HAP-1 (cell line): ENCODE measurements at regions not wholly inside any gene's neighbourhood (a gene's known extent, or its start where the extent isn't known, plus 50 kb on each side); places are given as distances from the start of the nearest gene placed in this dataset.

Experiments used
- DNase-seq, 2 experiments: peaks; one replicate each; pipeline ENCODE4 v3.0.0-alpha.2; 2016 to 2020; ENCODE audit warnings: low spot score in 2 of 2
- H3K27me3 ChIP-seq: fragments of 250-450 bp; sonication (Bioruptor Pico); 2 replicates; pipeline ENCODE4 v1.5.1; 2020; ENCODE audit warnings: low read depth, mild to moderate bottlenecking, moderate library complexity
- H3K36me3 ChIP-seq: fragments of 250-450 bp; sonication (Bioruptor Pico); replicated peaks from 2 replicates; pipeline ENCODE4 v1.5.1; 2020; ENCODE audit warnings: mild to moderate bottlenecking
- H3K4me1 ChIP-seq: fragments of 250-450 bp; sonication (Bioruptor Pico); 2 replicates; pipeline ENCODE4 v1.5.1; 2020; ENCODE audit warnings: mild to moderate bottlenecking
- H3K4me3 ChIP-seq: fragments of 250-450 bp; sonication (Bioruptor Pico); 2 replicates; pipeline ENCODE4 v1.5.1; 2020; ENCODE audit warnings: mild to moderate bottlenecking, moderate library complexity
- H3K9me3 ChIP-seq: fragments of 250-450 bp; sonication (Bioruptor Pico); 2 replicates; pipeline ENCODE4 v1.5.1; 2020; ENCODE audit warnings: mild to moderate bottlenecking, moderate library complexity
- in situ Hi-C: fragments of 300-500 bp; cut with MboI; formaldehyde crosslinking; loops from 3 replicates; pipeline ENCODE4 v1.14.3; 2020; ENCODE audit warnings: low sequenced_read_pairs, inconsistent platforms, mixed read lengths

GRCh38 chr5:93145767-93146166, 435.3 kb downstream of the NR2F1-AS1 start:
- no peak for DNase-seq
- Histone ChIP-seq H3K4me3 (no peak overlapping the region), H3K36me3 (no peaks in the 10 kb centered on the region), H3K4me1 (no peaks in the 10 kb centered on the region), H3K27me3 (no peaks in the 10 kb centered on the region), H3K9me3 (no peaks in the 10 kb centered on the region)
- in situ Hi-C loops: no loop called here

GRCh38 chr5:93145019-93145418, 436.0 kb downstream of the NR2F1-AS1 start:
- Histone ChIP-seq H3K27me3 (no peaks in the 10 kb centered on the region), H3K4me1 (no peaks in the 10 kb centered on the region), H3K4me3 (no peak overlapping the region), H3K36me3 (no peaks in the 10 kb centered on the region), H3K9me3 (no peaks in the 10 kb centered on the region)
- DNase-seq: no peak
- in situ Hi-C loops: no loop called here

- Histone ChIP-seq H3K4me3 (no peak overlapping the region), H3K36me3 (no peaks in the 10 kb centered on the region), H3K4me1 (no peaks in the 10 kb centered on the region), H3K27me3 (no peaks in the 10 kb centered on the region), H3K9me3 (0 out of 2 replicates have a peak, but pooled peaks cover 2% of the 10 kb centered on the region)
- in situ Hi-C loops: no loop called here
- no peak for DNase-seq
These were observed 439.1 kb downstream of the NR2F1-AS1 start for GRCh38 chr5:93141969-93142368.

- no peak for DNase-seq
- H3K36me3 ChIP-seq: no peaks in the 10 kb centered on the region
- H3K9me3 ChIP-seq: no peaks in the 10 kb centered on the region
- H3K4me3 ChIP-seq: no peak overlapping the region
- in situ Hi-C loops: no loop called here
- H3K27me3 ChIP-seq: no peaks in the 10 kb centered on the region
- H3K4me1 ChIP-seq: no peaks in the 10 kb centered on the region
These were observed 450.2 kb downstream of the NR2F1-AS1 start for GRCh38 chr5:93130624-93131490.

GRCh38 chr5:93126634-93127033, 454.4 kb downstream of the NR2F1-AS1 start:
- in situ Hi-C loops: no loop called here
- no peaks in the 10 kb centered on the region for H3K27me3 ChIP-seq

GRCh38 chr5:93123127-93123526, 457.9 kb downstream of the NR2F1-AS1 start:
- in situ Hi-C loops: no loop called here
- Histone ChIP-seq H3K9me3 (no peaks in the 10 kb centered on the region), H3K36me3 (no peaks in the 10 kb centered on the region), H3K27me3 (no peaks in the 10 kb centered on the region), H3K4me3 (no peak overlapping the region), H3K4me1 (no peaks in the 10 kb centered on the region)
- DNase-seq: no peak

More at GRCh38 chr5:93126634-93127033, 454.4 kb downstream of the NR2F1-AS1 start:
- Histone ChIP-seq H3K9me3 (no peaks in the 10 kb centered on the region), H3K4me1 (no peaks in the 10 kb centered on the region), H3K36me3 (no peaks in the 10 kb centered on the region), H3K4me3 (no peak overlapping the region)
- no peak for DNase-seq

- Histone ChIP-seq H3K36me3 (no peaks in the 10 kb centered on the region), H3K4me1 (no peaks in the 10 kb centered on the region), H3K4me3 (no peak overlapping the region), H3K27me3 (no peaks in the 10 kb centered on the region; the same call in 1 of the 2 replicates), H3K9me3 (no peaks in the 10 kb centered on the region)
- DNase-seq: no peak
- in situ Hi-C loops: no loop called here
These were observed 458.6 kb downstream of the NR2F1-AS1 start for GRCh38 chr5:93122446-93122845.

- DNase-seq: no peak
- no peaks in the 10 kb centered on the region; the same call in 1 of the 2 replicates for H3K27me3 ChIP-seq
- H3K36me3 ChIP-seq: no peaks in the 10 kb centered on the region
- H3K4me1 ChIP-seq: no peaks in the 10 kb centered on the region
- H3K4me3 ChIP-seq: no peak overlapping the region
- H3K9me3 ChIP-seq: no peaks in the 10 kb centered on the region
- in situ Hi-C loops: no loop called here
These were observed 460.2 kb downstream of the NR2F1-AS1 start for GRCh38 chr5:93120771-93121170.

GRCh38 chr5:93120051-93120450, 461.0 kb downstream of the NR2F1-AS1 start:
- no peaks in the 10 kb centered on the region for H3K4me1 ChIP-seq
- DNase-seq: no peak
- H3K9me3 ChIP-seq: no peaks in the 10 kb centered on the region
- H3K36me3 ChIP-seq: no peaks in the 10 kb centered on the region
- in situ Hi-C loops: no loop called here
- H3K4me3 ChIP-seq: no peak overlapping the region
- H3K27me3 ChIP-seq: no peaks in the 10 kb centered on the region; the same call in 1 of the 2 replicates

- no peaks in the 10 kb centered on the region for H3K4me1 ChIP-seq
- in situ Hi-C loops: no loop called here
- no peak for DNase-seq
- no peaks in the 10 kb centered on the region for H3K36me3 ChIP-seq
- no peaks in the 10 kb centered on the region for H3K9me3 ChIP-seq
- H3K4me3 ChIP-seq: no peak overlapping the region
- H3K27me3 ChIP-seq: no peaks in the 10 kb centered on the region; the same call in 1 of the 2 replicates
These were observed 463.1 kb downstream of the NR2F1-AS1 start for GRCh38 chr5:93117751-93118531.

- Histone ChIP-seq H3K4me1 (no peaks in the 10 kb centered on the region), H3K4me3 (no peak overlapping the region), H3K9me3 (no peaks in the 10 kb centered on the region), H3K36me3 (no peaks in the 10 kb centered on the region), H3K27me3 (no peaks in the 10 kb centered on the region)
- in situ Hi-C loops: no loop called here
- no peak for DNase-seq
These were observed 473.1 kb downstream of the NR2F1-AS1 start for GRCh38 chr5:93107805-93108520.

- Histone ChIP-seq H3K27me3 (no peaks in the 10 kb centered on the region), H3K9me3 (no peaks in the 10 kb centered on the region), H3K4me1 (no peaks in the 10 kb centered on the region), H3K4me3 (no peak overlapping the region), H3K36me3 (no peaks in the 10 kb centered on the region)
- DNase-seq: no peak
- in situ Hi-C loops: no loop called here
These were observed 473.9 kb downstream of the NR2F1-AS1 start for GRCh38 chr5:93107141-93107540.

- H3K36me3 ChIP-seq: no peaks in the 10 kb centered on the region
- no peak overlapping the region for H3K4me3 ChIP-seq
- peaks cover 2% of the 10 kb centered on the region; the same call in 1 of the 2 replicates for H3K9me3 ChIP-seq
- no peaks in the 10 kb centered on the region for H3K4me1 ChIP-seq
- no peak for DNase-seq
- in situ Hi-C loops: no loop called here
- no peaks in the 10 kb centered on the region for H3K27me3 ChIP-seq
These were observed 479.4 kb downstream of the NR2F1-AS1 start for GRCh38 chr5:93101661-93102060.
